WTC11 (cell line): ENCODE measurements at regions not wholly inside any gene's neighbourhood (a gene's known extent, or its start where the extent isn't known, plus 50 kb on each side); places are given as distances from the start of the nearest gene placed in this dataset.

Experiments
- ATAC-seq: fragments of 200-7000 bp; cut with Tn5 transposase; 2 replicates; pipeline ENCODE4 v1.10.0; 2021; ENCODE audit warnings: mild to moderate bottlenecking, moderate library complexity
- CTCF ChIA-PET: fragments of 300-600 bp; sonication (Branson Sonifier 250); formaldehyde crosslinking; loops from one replicate; lab custom pipeline; 2021; ENCODE audit warnings: antibody characterized with exemption; lab: Charles Lee
- POLR2A ChIA-PET: fragments of 350-600 bp; sonication (Branson Sonifier 250); formaldehyde crosslinking; loops from one replicate; lab custom pipeline; 2021; ENCODE audit warnings: antibody characterized with exemption; lab: Charles Lee
- DNase-seq: peaks from one replicate; pipeline ENCODE4 v3.0.0; 2021; ENCODE audit warnings: low spot score
- H3K27ac Mint-ChIP-seq: 2 replicates; pipeline ENCODE4 v1.8.0; 2021; ENCODE audit warnings: mixed read lengths
- H3K27me3 Mint-ChIP-seq: 2 replicates; pipeline ENCODE4 v1.8.0; 2021; ENCODE audit warnings: low read depth, mild to moderate bottlenecking, moderate library complexity, mixed read lengths
- H3K36me3 Mint-ChIP-seq: 2 replicates; pipeline ENCODE4 v1.8.0; 2021; ENCODE audit warnings: mixed read lengths
- H3K4me1 Mint-ChIP-seq: 2 replicates; pipeline ENCODE4 v1.8.0; 2022; ENCODE audit warnings: mixed read lengths
- H3K4me3 Mint-ChIP-seq: 2 replicates; pipeline ENCODE4 v1.8.0; 2021; ENCODE audit warnings: mild to moderate bottlenecking, moderate library complexity, mixed read lengths
- H3K9me3 Mint-ChIP-seq: 2 replicates; pipeline ENCODE4 v1.8.0; 2021; ENCODE audit warnings: mixed read lengths
- CDX4 ChIP-seq: fragments of 250-450 bp; sonication (Bioruptor Pico); IDR thresholded peaks from 2 replicates; pipeline ENCODE4 v1.9.0; 2021; ENCODE audit warnings: moderate library complexity, mild to moderate bottlenecking, inconsistent platforms, borderline replicate concordance
- E2F5 ChIP-seq: sonication (generic); formaldehyde crosslinking; IDR thresholded peaks from 2 replicates; pipeline ENCODE4 v1.8.1; 2022; ENCODE audit warnings: mild to moderate bottlenecking, moderate library complexity, missing genetic modification reagents
- ELF4 ChIP-seq: sonication (generic); formaldehyde crosslinking; IDR thresholded peaks from 2 replicates; pipeline ENCODE4 v1.8.1; 2022; ENCODE audit warnings: low read depth, mild to moderate bottlenecking, moderate library complexity, missing genetic modification reagents
- FOXK1 ChIP-seq: sonication (generic); formaldehyde crosslinking; IDR thresholded peaks from 2 replicates; pipeline ENCODE4 v1.8.0; 2022; ENCODE audit warnings: mild to moderate bottlenecking, moderate library complexity, missing genetic modification reagents
- HMGA2 ChIP-seq: fragments of 250-450 bp; sonication (Bioruptor Pico); IDR thresholded peaks from 2 replicates; pipeline ENCODE4 v1.4.0; 2021; ENCODE audit warnings: mild to moderate bottlenecking, moderate library complexity
- IRF2 ChIP-seq: sonication (generic); formaldehyde crosslinking; IDR thresholded peaks from 2 replicates; pipeline ENCODE4 v1.8.0; 2022; ENCODE audit warnings: low read depth, missing genetic modification reagents, borderline replicate concordance
- JAZF1 ChIP-seq: fragments of 250-450 bp; sonication (Bioruptor Pico); IDR thresholded peaks from 2 replicates; pipeline ENCODE4 v1.9.0; 2021; ENCODE audit warnings: moderate library complexity, mild to moderate bottlenecking, inconsistent platforms
- MLX ChIP-seq: sonication (generic); formaldehyde crosslinking; IDR thresholded peaks from 2 replicates; pipeline ENCODE4 v1.8.1; 2023; ENCODE audit warnings: mild to moderate bottlenecking, missing genetic modification reagents, moderate library complexity
- MXD4 ChIP-seq: fragments of 250-450 bp; sonication (Bioruptor Pico); IDR thresholded peaks from 2 replicates; pipeline ENCODE4 v1.8.0; 2021; ENCODE audit warnings: mild to moderate bottlenecking, moderate library complexity, borderline replicate concordance
- PRRX2 ChIP-seq: fragments of 250-450 bp; sonication (Bioruptor Pico); IDR thresholded peaks from 2 replicates; pipeline ENCODE4 v1.8.0; 2021; ENCODE audit warnings: mild to moderate bottlenecking
- RELA ChIP-seq: sonication (generic); formaldehyde crosslinking; IDR thresholded peaks from 2 replicates; pipeline ENCODE4 v1.8.1; 2022; ENCODE audit warnings: missing genetic modification reagents, mild to moderate bottlenecking, borderline replicate concordance
- STAT6 ChIP-seq: sonication (generic); formaldehyde crosslinking; conservative IDR thresholded peaks from 2 replicates; pipeline ENCODE4 v1.8.1; 2023; ENCODE audit warnings: mild to moderate bottlenecking, low read depth, missing genetic modification reagents, moderate library complexity
- ZNF232 ChIP-seq: sonication (generic); formaldehyde crosslinking; IDR thresholded peaks from 2 replicates; pipeline ENCODE4 v1.8.0; 2022; ENCODE audit warnings: mild to moderate bottlenecking, missing genetic modification reagents
- ZNF263 ChIP-seq: sonication (generic); formaldehyde crosslinking; IDR thresholded peaks from 2 replicates; pipeline ENCODE4 v1.8.1; 2022; ENCODE audit warnings: low read depth, mild to moderate bottlenecking, moderate library complexity, missing genetic modification reagents
- ZNF671 ChIP-seq: fragments of 250-450 bp; sonication (Bioruptor Pico); IDR thresholded peaks from 2 replicates; pipeline ENCODE4 v1.8.0; 2021; ENCODE audit warnings: mild to moderate bottlenecking
- TF ChIP-seq, protein P1 (sequence below): sonication (generic); formaldehyde crosslinking; IDR thresholded peaks from 2 replicates; pipeline ENCODE4 v1.8.1; 2023; ENCODE audit warnings: mild to moderate bottlenecking, missing genetic modification reagents, borderline replicate concordance
- TF ChIP-seq, protein P2 (sequence below): sonication (generic); formaldehyde crosslinking; IDR thresholded peaks from 2 replicates; pipeline ENCODE4 v1.8.1; 2023; ENCODE audit warnings: mild to moderate bottlenecking, missing genetic modification reagents

- no peak for TF ChIP-seq RELA (CRISPR knock-in tag)
- TF ChIP-seq FOXK1, result no peak
- TF ChIP-seq, protein P1, sequence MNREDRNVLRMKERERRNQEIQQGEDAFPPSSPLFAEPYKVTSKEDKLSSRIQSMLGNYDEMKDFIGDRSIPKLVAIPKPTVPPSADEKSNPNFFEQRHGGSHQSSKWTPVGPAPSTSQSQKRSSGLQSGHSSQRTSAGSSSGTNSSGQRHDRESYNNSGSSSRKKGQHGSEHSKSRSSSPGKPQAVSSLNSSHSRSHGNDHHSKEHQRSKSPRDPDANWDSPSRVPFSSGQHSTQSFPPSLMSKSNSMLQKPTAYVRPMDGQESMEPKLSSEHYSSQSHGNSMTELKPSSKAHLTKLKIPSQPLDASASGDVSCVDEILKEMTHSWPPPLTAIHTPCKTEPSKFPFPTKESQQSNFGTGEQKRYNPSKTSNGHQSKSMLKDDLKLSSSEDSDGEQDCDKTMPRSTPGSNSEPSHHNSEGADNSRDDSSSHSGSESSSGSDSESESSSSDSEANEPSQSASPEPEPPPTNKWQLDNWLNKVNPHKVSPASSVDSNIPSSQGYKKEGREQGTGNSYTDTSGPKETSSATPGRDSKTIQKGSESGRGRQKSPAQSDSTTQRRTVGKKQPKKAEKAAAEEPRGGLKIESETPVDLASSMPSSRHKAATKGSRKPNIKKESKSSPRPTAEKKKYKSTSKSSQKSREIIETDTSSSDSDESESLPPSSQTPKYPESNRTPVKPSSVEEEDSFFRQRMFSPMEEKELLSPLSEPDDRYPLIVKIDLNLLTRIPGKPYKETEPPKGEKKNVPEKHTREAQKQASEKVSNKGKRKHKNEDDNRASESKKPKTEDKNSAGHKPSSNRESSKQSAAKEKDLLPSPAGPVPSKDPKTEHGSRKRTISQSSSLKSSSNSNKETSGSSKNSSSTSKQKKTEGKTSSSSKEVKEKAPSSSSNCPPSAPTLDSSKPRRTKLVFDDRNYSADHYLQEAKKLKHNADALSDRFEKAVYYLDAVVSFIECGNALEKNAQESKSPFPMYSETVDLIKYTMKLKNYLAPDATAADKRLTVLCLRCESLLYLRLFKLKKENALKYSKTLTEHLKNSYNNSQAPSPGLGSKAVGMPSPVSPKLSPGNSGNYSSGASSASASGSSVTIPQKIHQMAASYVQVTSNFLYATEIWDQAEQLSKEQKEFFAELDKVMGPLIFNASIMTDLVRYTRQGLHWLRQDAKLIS (CRISPR knock-in tag), result no peak
- TF ChIP-seq E2F5, result no peak
- peak; percentile 92; the same call in 1 of the 2 replicates for TF ChIP-seq ZNF263 (CRISPR knock-in tag)
- TF ChIP-seq ZNF671, result no peak
- no peak for TF ChIP-seq JAZF1 (CRISPR knock-in tag)
- no peak for TF ChIP-seq HMGA2
- no peak for TF ChIP-seq IRF2 (CRISPR knock-in tag)
- Mint-ChIP-seq H3K27me3 (no peaks in the 10 kb centered on the region), H3K36me3 (peaks cover 2% of the 10 kb centered on the region; the same call in 1 of the 2 replicates), H3K27ac (peak overlapping the region; percentile 93), H3K4me1 (peaks cover 26% of the 10 kb centered on the region), H3K9me3 (peaks cover 4% of the 10 kb centered on the region; the same call in 1 of the 2 replicates), H3K4me3 (no peak overlapping the region)
- CTCF ChIA-PET, result interaction anchor here (0.6 kb wide), 1 partner anchor 479 kb away, joined by 3 read pairs; the partner anchor contains the start of gene GNPDA1
- DNase-seq, result no peak
- POLR2A ChIA-PET, result no interaction called here
- peak; percentile 77 for ATAC-seq
These were observed 166.4 kb upstream of the SPRY4 start for GRCh38 chr5:142491270-142491669.

- no peak for ATAC-seq
- Mint-ChIP-seq H3K4me3 (no peak overlapping the region), H3K9me3 (peaks cover 19% of the 10 kb centered on the region), H3K4me1 (peaks cover 12% of the 10 kb centered on the region), H3K36me3 (peaks cover 15% of the 10 kb centered on the region), H3K27ac (no peak overlapping the region), H3K27me3 (peaks cover 2% of the 10 kb centered on the region; the same call in 1 of the 2 replicates)
- POLR2A ChIA-PET, result no interaction called here
- no peak for DNase-seq
- TF ChIP-seq FOXK1 (no peak), PRRX2 (CRISPR knock-in tag) (no peak), ZNF232 (CRISPR knock-in tag) (no peak), ELF4 (no peak), MXD4 (no peak), CDX4 (CRISPR knock-in tag) (no peak)
- TF ChIP-seq, protein P2, sequence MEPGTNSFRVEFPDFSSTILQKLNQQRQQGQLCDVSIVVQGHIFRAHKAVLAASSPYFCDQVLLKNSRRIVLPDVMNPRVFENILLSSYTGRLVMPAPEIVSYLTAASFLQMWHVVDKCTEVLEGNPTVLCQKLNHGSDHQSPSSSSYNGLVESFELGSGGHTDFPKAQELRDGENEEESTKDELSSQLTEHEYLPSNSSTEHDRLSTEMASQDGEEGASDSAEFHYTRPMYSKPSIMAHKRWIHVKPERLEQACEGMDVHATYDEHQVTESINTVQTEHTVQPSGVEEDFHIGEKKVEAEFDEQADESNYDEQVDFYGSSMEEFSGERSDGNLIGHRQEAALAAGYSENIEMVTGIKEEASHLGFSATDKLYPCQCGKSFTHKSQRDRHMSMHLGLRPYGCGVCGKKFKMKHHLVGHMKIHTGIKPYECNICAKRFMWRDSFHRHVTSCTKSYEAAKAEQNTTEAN (CRISPR knock-in tag), result no peak
- TF ChIP-seq, all 79 proteins: peak for 0
- CTCF ChIA-PET, result no interaction called here
These were observed 161.8 kb upstream of the SPRY4 start for GRCh38 chr5:142486581-142486980.

DNA sequence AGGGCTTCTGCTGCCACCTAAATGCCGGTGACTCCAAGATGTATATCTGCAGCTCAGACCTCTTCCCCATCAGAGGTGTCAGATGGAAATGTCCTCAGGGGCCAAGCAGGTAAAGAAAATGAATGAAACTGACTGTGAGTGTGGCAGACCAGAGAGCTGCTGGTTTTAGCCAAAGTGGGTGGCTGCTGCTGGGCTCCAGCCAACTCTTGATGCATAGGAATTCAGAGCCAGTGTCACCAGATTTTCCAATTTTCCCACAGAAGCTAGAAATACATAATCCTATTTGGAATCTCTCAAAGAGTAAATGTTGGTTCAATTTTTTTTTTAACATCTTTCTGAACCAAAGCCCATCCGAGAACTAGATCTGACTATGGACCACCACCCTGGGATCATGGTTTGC is 161.2 kb upstream of the SPRY4 start:
- H3K27ac Mint-ChIP-seq, result no peak overlapping the region
- H3K4me1 Mint-ChIP-seq, result peaks cover 7% of the 10 kb centered on the region
- ATAC-seq (no peak), DNase-seq (no peak)
- ChIA-PET POLR2A (no interaction called here), CTCF (no interaction called here)
- H3K9me3 Mint-ChIP-seq, result peaks cover 19% of the 10 kb centered on the region
- no peak overlapping the region for H3K4me3 Mint-ChIP-seq
- H3K36me3 Mint-ChIP-seq, result peaks cover 15% of the 10 kb centered on the region
- H3K27me3 Mint-ChIP-seq, result peaks cover 2% of the 10 kb centered on the region; the same call in 1 of the 2 replicates
- TF ChIP-seq, protein P1 (CRISPR knock-in tag), result no peak
- TF ChIP-seq CDX4 (CRISPR knock-in tag) (no peak), MLX (CRISPR knock-in tag) (no peak), ZNF232 (CRISPR knock-in tag) (no peak), STAT6 (CRISPR knock-in tag) (no peak)
